GM23338 (cell line): ENCODE measurements at regions not wholly inside any gene's neighbourhood (a gene's known extent, or its start where the extent isn't known, plus 50 kb on each side); places are given as distances from the start of the nearest gene placed in this dataset.

Source experiments
- ATAC-seq: fragments of 200-7000 bp; cut with Tn5 transposase; 3 replicates; pipeline ENCODE4 v1.9.1; 2020
- DNase-seq: peaks from one replicate; pipeline ENCODE4 v3.0.0-alpha.2; 2015; ENCODE audit warnings: low spot score
- H2AFZ ChIP-seq: fragments of 200-600 bp; sonication (generic); 2 replicates; pipeline ENCODE4 v1.8.0; 2016; ENCODE audit warnings: antibody characterized with exemption, mild to moderate bottlenecking, moderate library complexity
- H3F3A ChIP-seq: fragments of 200-600 bp; sonication (generic); replicated peaks from 2 replicates; pipeline ENCODE4 v1.8.0; 2017; ENCODE audit warnings: antibody characterized with exemption, mixed run types, low read depth
- H3K27ac ChIP-seq: fragments of 200-600 bp; sonication (generic); 2 replicates; pipeline ENCODE4 v1.6.1; 2016; ENCODE audit warnings: low read depth
- H3K27me3 ChIP-seq: fragments of 200-600 bp; sonication (generic); 2 replicates; pipeline ENCODE4 v1.8.0; 2016; ENCODE audit warnings: mild to moderate bottlenecking, mixed run types, moderate library complexity; ENCODE audit not compliant: insufficient read depth
- H3K36me3 ChIP-seq: fragments of 200-600 bp; sonication (generic); 2 replicates; pipeline ENCODE4 v1.8.0; 2016; ENCODE audit warnings: mild to moderate bottlenecking; ENCODE audit not compliant: insufficient read depth
- H3K4me1 ChIP-seq: fragments of 200-600 bp; sonication (generic); 2 replicates; pipeline ENCODE4 v1.8.0; 2016; ENCODE audit warnings: mild to moderate bottlenecking, moderate library complexity; ENCODE audit not compliant: insufficient read depth
- H3K4me2 ChIP-seq: fragments of 200-600 bp; sonication (generic); 2 replicates; pipeline ENCODE4 v1.7.1; 2017; ENCODE audit warnings: mixed run types
- H3K4me3 ChIP-seq: fragments of 200-600 bp; sonication (generic); 2 replicates; pipeline ENCODE4 v1.6.1; 2016; ENCODE audit warnings: mixed run types
- H3K79me2 ChIP-seq: fragments of 200-600 bp; sonication (generic); replicated peaks from 2 replicates; pipeline ENCODE4 v1.8.0; 2017; ENCODE audit warnings: mild to moderate bottlenecking; ENCODE audit not compliant: insufficient read depth
- H3K9me2 ChIP-seq: fragments of 200-600 bp; sonication (generic); 2 replicates; pipeline ENCODE4 v1.8.0; 2017; ENCODE audit not compliant: insufficient read depth
- H4K20me1 ChIP-seq: fragments of 200-600 bp; sonication (generic); replicated peaks from 2 replicates; pipeline ENCODE4 v1.8.0; 2017; ENCODE audit warnings: mild to moderate bottlenecking; ENCODE audit not compliant: insufficient read depth
- H3K27ac Mint-ChIP-seq: 2 replicates; pipeline ENCODE4 v1.8.0; 2020; ENCODE audit warnings: inconsistent platforms, mild to moderate bottlenecking, moderate library complexity, mixed read lengths
- H3K27me3 Mint-ChIP-seq: 3 replicates; pipeline ENCODE4 v1.8.0; 2022; ENCODE audit warnings: low read depth, mild to moderate bottlenecking, moderate library complexity, mixed read lengths, inconsistent platforms; ENCODE audit not compliant: insufficient read depth, poor library complexity
- H3K36me3 Mint-ChIP-seq: 3 replicates; pipeline ENCODE4 v1.8.0; 2021; ENCODE audit warnings: low read depth, mild to moderate bottlenecking, inconsistent platforms, moderate library complexity, mixed read lengths
- H3K4me1 Mint-ChIP-seq: 3 replicates; pipeline ENCODE4 v1.8.0; 2020; ENCODE audit warnings: mild to moderate bottlenecking, inconsistent platforms, mixed read lengths
- H3K4me3 Mint-ChIP-seq: 3 replicates; pipeline ENCODE4 v1.8.0; 2021; ENCODE audit warnings: moderate library complexity, mild to moderate bottlenecking, inconsistent platforms, mixed read lengths
- H3K9me3 Mint-ChIP-seq: 3 replicates; pipeline ENCODE4 v1.8.0; 2020; ENCODE audit warnings: moderate library complexity, mild to moderate bottlenecking, inconsistent platforms, mixed read lengths
- EZH2 ChIP-seq: fragments of 200-600 bp; sonication (generic); IDR thresholded peaks from one replicate; pipeline ENCODE4 v1.8.0; 2017; ENCODE audit warnings: antibody characterized with exemption, mild to moderate bottlenecking, low read depth; ENCODE audit not compliant: unreplicated experiment
- EZH2phosphoT487 ChIP-seq: fragments of 200-600 bp; sonication (generic); IDR thresholded peaks from one replicate; pipeline ENCODE4 v1.8.1; 2018; ENCODE audit warnings: antibody characterized with exemption; ENCODE audit not compliant: unreplicated experiment
- JUNB ChIP-seq: IDR thresholded peaks from one replicate; pipeline ENCODE4 v1.6.1; 2016; ENCODE audit warnings: antibody characterized with exemption; ENCODE audit not compliant: unreplicated experiment
- STAT1 ChIP-seq: IDR thresholded peaks from one replicate; pipeline ENCODE4 v1.6.1; 2016; ENCODE audit warnings: antibody characterized with exemption; ENCODE audit not compliant: unreplicated experiment
- ZNF114 ChIP-seq: fragments of 250-450 bp; sonication (Bioruptor Pico); IDR thresholded peaks from 2 replicates; pipeline ENCODE4 v1.5.0; 2020; ENCODE audit warnings: mild to moderate bottlenecking, moderate library complexity
- ZNF331 ChIP-seq: fragments of 250-450 bp; sonication (Bioruptor Pico); IDR thresholded peaks from 2 replicates; pipeline ENCODE4 v1.5.0; 2020; ENCODE audit warnings: low read depth, mild to moderate bottlenecking, moderate library complexity
- ZNF462 ChIP-seq: fragments of 250-450 bp; sonication (Bioruptor Pico); IDR thresholded peaks from 2 replicates; pipeline ENCODE4 v1.5.0; 2020; ENCODE audit warnings: mild to moderate bottlenecking, moderate library complexity
- TF ChIP-seq, protein P1 (sequence below), 2 experiments: fragments of 200-600 bp in 1 of 2; sonication (generic) in 1 of 2; conservative IDR thresholded peaks; 2 replicates each; pipeline versions ENCODE4 v1.5.1 to v1.6.1; 2016 to 2017; ENCODE audit warnings: antibody characterized with exemption in 2 of 2, low read depth in 2 of 2, mild to moderate bottlenecking in 2 of 2, moderate library complexity in 1 of 2

DNA sequence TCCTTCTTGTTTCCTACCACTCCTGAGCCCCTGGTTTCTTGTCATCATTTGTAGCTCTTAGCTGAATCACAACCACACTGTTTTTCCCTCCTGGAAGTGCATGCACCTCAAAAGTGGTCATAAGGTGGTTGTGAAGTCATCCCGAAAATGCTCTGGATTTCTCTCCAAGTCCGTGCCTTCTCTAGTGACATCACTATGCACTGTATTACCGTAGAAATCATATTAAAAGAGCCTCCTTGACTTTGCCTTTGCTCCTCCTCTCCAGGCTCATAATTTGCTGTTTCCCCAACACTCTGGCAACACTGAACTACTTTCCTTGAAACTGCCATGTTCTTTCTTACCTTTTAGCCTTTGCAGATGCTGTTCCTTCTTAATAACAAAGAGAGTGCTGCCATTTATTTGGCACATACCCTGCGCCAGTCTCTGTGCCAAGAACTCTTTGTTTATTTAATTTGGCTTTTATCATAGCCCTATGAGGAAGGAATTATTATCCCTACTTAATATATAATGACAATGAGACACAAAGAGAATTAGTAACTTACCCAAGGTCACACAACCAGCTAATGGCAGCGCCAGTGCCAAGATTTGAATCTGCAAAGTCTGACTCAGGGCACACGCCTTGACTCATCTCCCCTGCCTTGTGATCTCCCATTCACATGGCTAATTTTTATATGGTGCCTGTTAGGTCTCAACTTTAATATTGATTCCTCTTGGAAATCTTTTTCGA lies 115.4 kb downstream of the KIF4B start:
- no peaks in the 10 kb centered on the region for H3F3A ChIP-seq
- Mint-ChIP-seq H3K27ac (no peak overlapping the region), H3K4me1 (peaks cover 4% of the 10 kb centered on the region; the same call in 2 of the 3 replicates), H3K4me3 (no peak overlapping the region), H3K9me3 (no peaks in the 10 kb centered on the region), H3K36me3 (no peaks in the 10 kb centered on the region), H3K27me3 (no peaks in the 10 kb centered on the region)
- no peaks in the 10 kb centered on the region for H3K79me2 ChIP-seq
- ATAC-seq: no peak
- H3K36me3 ChIP-seq: no peaks in the 10 kb centered on the region
- H3K4me2 ChIP-seq: no peak overlapping the region
- no peak for DNase-seq
- TF ChIP-seq JUNB (no peak), ZNF331 (CRISPR knock-in tag) (no peak), EZH2 (no peak), STAT1 (no peak), EZH2phosphoT487 (no peak), ZNF114 (CRISPR knock-in tag) (no peak)
- TF ChIP-seq, protein P1, sequence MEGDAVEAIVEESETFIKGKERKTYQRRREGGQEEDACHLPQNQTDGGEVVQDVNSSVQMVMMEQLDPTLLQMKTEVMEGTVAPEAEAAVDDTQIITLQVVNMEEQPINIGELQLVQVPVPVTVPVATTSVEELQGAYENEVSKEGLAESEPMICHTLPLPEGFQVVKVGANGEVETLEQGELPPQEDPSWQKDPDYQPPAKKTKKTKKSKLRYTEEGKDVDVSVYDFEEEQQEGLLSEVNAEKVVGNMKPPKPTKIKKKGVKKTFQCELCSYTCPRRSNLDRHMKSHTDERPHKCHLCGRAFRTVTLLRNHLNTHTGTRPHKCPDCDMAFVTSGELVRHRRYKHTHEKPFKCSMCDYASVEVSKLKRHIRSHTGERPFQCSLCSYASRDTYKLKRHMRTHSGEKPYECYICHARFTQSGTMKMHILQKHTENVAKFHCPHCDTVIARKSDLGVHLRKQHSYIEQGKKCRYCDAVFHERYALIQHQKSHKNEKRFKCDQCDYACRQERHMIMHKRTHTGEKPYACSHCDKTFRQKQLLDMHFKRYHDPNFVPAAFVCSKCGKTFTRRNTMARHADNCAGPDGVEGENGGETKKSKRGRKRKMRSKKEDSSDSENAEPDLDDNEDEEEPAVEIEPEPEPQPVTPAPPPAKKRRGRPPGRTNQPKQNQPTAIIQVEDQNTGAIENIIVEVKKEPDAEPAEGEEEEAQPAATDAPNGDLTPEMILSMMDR (conservative IDR thresholded peaks at IDR 0.05; ENCODE audit: low read depth in 2 of 2): no peak
- no peaks in the 10 kb centered on the region; the same call in 1 of the 2 replicates for H3K4me1 ChIP-seq
- H3K4me3 ChIP-seq: no peak overlapping the region
- no peak overlapping the region for H3K27ac ChIP-seq
- H4K20me1 ChIP-seq: no peaks in the 10 kb centered on the region
- peak overlapping the region; percentile 66; the same call in 1 of the 2 replicates for H2AFZ ChIP-seq
- H3K27me3 ChIP-seq: no peaks in the 10 kb centered on the region
- H3K9me2 ChIP-seq: peaks cover 11% of the 10 kb centered on the region

DNA sequence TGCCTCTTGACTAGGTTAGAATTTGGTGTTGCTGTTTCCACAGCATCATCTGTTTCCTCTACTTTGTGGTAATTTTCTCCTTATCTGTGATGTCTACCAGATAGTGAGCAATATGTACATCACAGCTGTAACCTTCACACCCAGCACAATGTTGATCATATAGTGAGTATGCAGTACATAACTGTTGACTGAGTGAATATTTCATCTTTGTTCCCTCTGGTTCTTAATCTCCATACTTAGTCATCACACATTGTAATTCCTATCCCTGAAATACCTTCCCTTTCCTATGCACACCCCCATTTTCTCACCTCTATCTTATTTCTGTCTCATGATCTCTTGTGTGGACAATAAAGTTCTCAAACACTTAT lies 115.9 kb downstream of the KIF4B start:
- Histone ChIP-seq H3K79me2 (no peaks in the 10 kb centered on the region), H3K4me3 (no peak overlapping the region), H3K27me3 (no peaks in the 10 kb centered on the region), H3K27ac (no peak overlapping the region), H4K20me1 (no peaks in the 10 kb centered on the region), H3K4me2 (no peak overlapping the region), H3K4me1 (no peaks in the 10 kb centered on the region; the same call in 1 of the 2 replicates), H3K36me3 (no peaks in the 10 kb centered on the region), H3K9me2 (peaks cover 15% of the 10 kb centered on the region), H2AFZ (no peak overlapping the region), H3F3A (no peaks in the 10 kb centered on the region)
- H3K27ac Mint-ChIP-seq: no peak overlapping the region
- H3K9me3 Mint-ChIP-seq: no peaks in the 10 kb centered on the region
- no peak for DNase-seq
- TF ChIP-seq STAT1 (no peak), ZNF462 (CRISPR knock-in tag) (no peak), ZNF331 (CRISPR knock-in tag) (no peak)
- peaks cover 4% of the 10 kb centered on the region; the same call in 2 of the 3 replicates for H3K4me1 Mint-ChIP-seq
- H3K36me3 Mint-ChIP-seq: no peaks in the 10 kb centered on the region
- H3K4me3 Mint-ChIP-seq: no peak overlapping the region
- ATAC-seq: no peak
- no peaks in the 10 kb centered on the region for H3K27me3 Mint-ChIP-seq
